ENCODE measurements at regions not wholly inside any gene's neighbourhood (a gene's known extent, or its start where the extent isn't known, plus 50 kb on each side); places are given as distances from the start of the nearest gene placed in this dataset.

DNA sequence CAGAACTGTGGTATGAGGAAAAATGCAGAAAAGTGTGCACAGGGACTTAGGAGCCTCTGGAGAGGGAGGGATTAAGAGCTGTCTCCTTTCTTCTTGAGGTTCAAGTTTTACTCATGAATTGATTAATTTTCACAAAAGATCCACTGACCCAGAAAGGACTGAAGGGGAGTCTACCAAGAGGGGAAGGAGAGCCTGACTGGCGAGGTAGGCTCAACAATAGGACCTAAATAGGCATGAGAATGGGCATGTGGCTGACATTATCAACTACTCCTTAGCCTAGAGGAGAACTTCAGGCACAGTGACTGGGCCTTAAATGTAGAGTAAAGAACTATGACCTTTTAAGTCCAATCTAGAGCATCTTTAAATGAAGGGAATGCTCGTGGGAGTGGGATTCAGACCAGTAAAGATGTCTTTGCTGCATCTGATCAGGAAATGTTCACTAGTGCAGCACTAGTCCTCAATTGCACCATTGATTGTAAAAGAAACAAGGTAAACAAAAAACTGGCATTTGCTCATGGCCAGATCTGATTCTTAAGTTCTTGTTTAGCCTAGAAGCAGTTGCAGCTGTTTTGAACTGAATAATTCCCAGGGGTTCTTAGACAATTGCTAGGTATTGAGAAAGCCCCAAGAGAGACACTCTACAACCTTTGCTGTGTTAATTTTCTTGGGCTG lies 135.6 kb downstream of the RAB38 start:
- peaks cover 0 to 2% (median 0%) of the 10 kb centered on the region in 3 donors for H3K4me1 ChIP-seq (ENCODE audit: control insufficient read depth in 3 of 3, insufficient read depth in 3 of 3, low read length in 3 of 3)
- peaks cover 0 to 5% (median 3%) of the 10 kb centered on the region in 3 donors for H3K27me3 ChIP-seq (ENCODE audit: control insufficient read depth in 3 of 3, insufficient read depth in 3 of 3, low read length in 3 of 3)
- no peak overlapping the region for H3K4me3 ChIP-seq (ENCODE audit: low read length in 3 of 3)
- no peaks in the 10 kb centered on the region for H3K36me3 ChIP-seq (ENCODE audit: control insufficient read depth in 3 of 3, insufficient read depth in 3 of 3, low read length in 3 of 3)
- no peak overlapping the region for H3K9ac ChIP-seq (ENCODE audit: low read depth in 1 of 3, low read length in 3 of 3)
- no peak overlapping the region for H3K27ac ChIP-seq (ENCODE audit: low read depth, low read length)
- no peaks in the 10 kb centered on the region for H3K9me3 ChIP-seq (ENCODE audit: control insufficient read depth in 3 of 3, low read length in 3 of 3)

DNA sequence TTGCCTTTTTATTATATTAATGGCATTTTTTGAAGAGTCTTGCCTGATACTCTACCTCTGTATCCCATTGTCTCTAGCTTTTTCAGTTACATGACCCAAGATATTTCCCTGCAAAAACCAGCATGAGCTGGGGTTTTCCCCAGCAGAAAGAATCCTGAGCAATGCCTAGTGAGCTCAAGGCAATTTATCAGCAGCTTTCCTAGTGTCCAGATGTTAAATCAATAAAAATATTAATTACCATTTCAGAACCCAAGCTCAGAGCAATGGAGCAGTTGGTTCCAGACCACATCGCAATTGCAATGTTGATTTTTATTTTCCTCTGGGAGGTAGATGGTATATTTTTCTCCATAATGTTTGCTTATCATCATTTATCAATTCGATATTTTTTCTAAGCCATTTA lies 137.2 kb downstream of the RAB38 start:
- H3K4me1 ChIP-seq (ENCODE audit: control insufficient read depth in 3 of 3, insufficient read depth in 3 of 3, low read length in 3 of 3) = peaks cover 0 to 2% (median 0%) of the 10 kb centered on the region in 3 donors
- H3K27ac ChIP-seq (ENCODE audit: low read depth, low read length) = no peak overlapping the region
- no peak overlapping the region for H3K9ac ChIP-seq (ENCODE audit: low read depth in 1 of 3, low read length in 3 of 3)
- H3K9me3 ChIP-seq (ENCODE audit: control insufficient read depth in 3 of 3, low read length in 3 of 3) = no peaks in the 10 kb centered on the region
- no peak overlapping the region for H3K4me3 ChIP-seq (ENCODE audit: low read length in 3 of 3)
- H3K36me3 ChIP-seq (ENCODE audit: control insufficient read depth in 3 of 3, insufficient read depth in 3 of 3, low read length in 3 of 3) = no peaks in the 10 kb centered on the region
- H3K27me3 ChIP-seq (ENCODE audit: control insufficient read depth in 3 of 3, insufficient read depth in 3 of 3, low read length in 3 of 3) = peaks cover 0 to 5% (median 3%) of the 10 kb centered on the region in 3 donors

DNA sequence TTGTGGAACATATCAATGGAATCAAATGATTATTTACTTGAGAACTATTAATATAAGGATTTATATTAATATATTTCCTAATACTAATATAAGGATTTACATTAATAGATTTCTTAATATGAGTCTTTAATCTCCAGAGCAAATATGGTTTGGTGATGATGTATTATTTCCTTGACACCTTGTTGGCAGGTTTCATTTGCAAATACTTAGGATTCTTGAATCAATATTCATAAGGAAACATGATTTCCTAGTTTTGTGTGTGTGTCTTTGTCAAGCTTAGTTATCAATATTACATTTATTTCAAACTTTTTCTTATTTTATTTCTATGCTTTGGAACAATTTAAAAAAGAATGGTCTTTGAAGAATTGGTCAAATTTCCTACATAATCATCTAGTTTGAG lies 138.5 kb downstream of the RAB38 start:
- H3K27ac ChIP-seq (ENCODE audit: low read depth, low read length) = no peak overlapping the region
- peaks cover 0 to 3% (median 0%) of the 10 kb centered on the region in 3 donors for H3K27me3 ChIP-seq (ENCODE audit: control insufficient read depth in 3 of 3, insufficient read depth in 3 of 3, low read length in 3 of 3)
- H3K9me3 ChIP-seq (ENCODE audit: control insufficient read depth in 3 of 3, low read length in 3 of 3) = no peaks in the 10 kb centered on the region
- H3K36me3 ChIP-seq (ENCODE audit: control insufficient read depth in 3 of 3, insufficient read depth in 3 of 3, low read length in 3 of 3) = no peaks in the 10 kb centered on the region
- no peak overlapping the region for H3K9ac ChIP-seq (ENCODE audit: low read depth in 1 of 3, low read length in 3 of 3)
- H3K4me3 ChIP-seq (ENCODE audit: low read length in 3 of 3) = no peak overlapping the region
- no peaks in the 10 kb centered on the region for H3K4me1 ChIP-seq (ENCODE audit: control insufficient read depth in 3 of 3, insufficient read depth in 3 of 3, low read length in 3 of 3)

DNA sequence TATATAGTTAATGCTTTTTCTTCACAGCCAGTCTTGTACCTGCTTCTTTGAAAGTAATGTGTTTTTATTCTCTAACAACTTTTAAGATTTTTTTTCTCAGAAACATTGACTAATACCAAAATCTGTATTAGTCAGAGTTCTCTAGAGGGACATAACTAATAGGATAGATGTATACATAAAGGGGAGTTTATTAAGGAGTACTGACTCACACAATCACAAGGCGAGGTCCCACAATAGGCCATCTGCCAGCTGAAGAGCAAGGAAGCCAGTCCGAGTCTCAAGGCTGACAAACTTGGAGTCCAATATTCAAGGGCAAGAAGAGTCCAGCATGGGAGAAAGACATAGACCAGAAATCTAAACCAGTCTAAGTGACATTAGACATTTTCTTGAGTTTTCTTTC lies 140.0 kb downstream of the RAB38 start:
- Histone ChIP-seq H3K27ac (ENCODE audit: low read depth, low read length) (no peak overlapping the region), H3K9ac (ENCODE audit: low read depth in 1 of 3, low read length in 3 of 3) (no peak overlapping the region), H3K36me3 (ENCODE audit: control insufficient read depth in 3 of 3, insufficient read depth in 3 of 3, low read length in 3 of 3) (no peaks in the 10 kb centered on the region), H3K27me3 (ENCODE audit: control insufficient read depth in 3 of 3, insufficient read depth in 3 of 3, low read length in 3 of 3) (peaks cover 0 to under 1% (median 0%) of the 10 kb centered on the region in 3 donors), H3K9me3 (ENCODE audit: control insufficient read depth in 3 of 3, low read length in 3 of 3) (no peaks in the 10 kb centered on the region), H3K4me1 (ENCODE audit: control insufficient read depth in 3 of 3, insufficient read depth in 3 of 3, low read length in 3 of 3) (no peaks in the 10 kb centered on the region), H3K4me3 (ENCODE audit: low read length in 3 of 3) (no peak overlapping the region)

DNA sequence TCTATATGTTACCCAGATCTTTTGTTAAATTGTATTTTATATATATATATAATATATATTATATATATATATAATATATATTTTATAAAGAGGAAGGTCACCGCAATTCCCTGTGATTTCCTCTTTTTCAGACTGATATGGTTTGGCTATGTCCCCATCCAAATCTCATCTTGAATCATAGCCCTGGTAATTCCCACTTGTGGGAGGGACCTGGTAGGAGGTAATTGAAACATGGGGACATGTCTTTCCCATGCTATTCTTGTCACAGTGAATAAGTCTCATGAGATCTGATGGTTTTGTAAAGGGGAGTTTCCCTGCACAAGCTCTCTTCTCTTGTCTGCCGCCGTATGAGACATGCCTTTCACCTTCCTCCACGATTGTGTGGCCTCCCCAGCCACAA lies 157.6 kb downstream of the RAB38 start:
- H3K4me1 ChIP-seq (ENCODE audit: control insufficient read depth in 3 of 3, insufficient read depth in 3 of 3, low read length in 3 of 3) = no peaks in the 10 kb centered on the region
- H3K27me3 ChIP-seq (ENCODE audit: control insufficient read depth in 3 of 3, insufficient read depth in 3 of 3, low read length in 3 of 3) = no peaks in the 10 kb centered on the region
- no peaks in the 10 kb centered on the region for H3K36me3 ChIP-seq (ENCODE audit: control insufficient read depth in 3 of 3, insufficient read depth in 3 of 3, low read length in 3 of 3)
- no peak overlapping the region for H3K27ac ChIP-seq (ENCODE audit: low read depth, low read length)
- no peak overlapping the region for H3K4me3 ChIP-seq (ENCODE audit: low read length in 3 of 3)
- H3K9ac ChIP-seq (ENCODE audit: low read depth in 1 of 3, low read length in 3 of 3) = no peak overlapping the region
- no peaks in the 10 kb centered on the region for H3K9me3 ChIP-seq (ENCODE audit: control insufficient read depth in 3 of 3, low read length in 3 of 3)

DNA sequence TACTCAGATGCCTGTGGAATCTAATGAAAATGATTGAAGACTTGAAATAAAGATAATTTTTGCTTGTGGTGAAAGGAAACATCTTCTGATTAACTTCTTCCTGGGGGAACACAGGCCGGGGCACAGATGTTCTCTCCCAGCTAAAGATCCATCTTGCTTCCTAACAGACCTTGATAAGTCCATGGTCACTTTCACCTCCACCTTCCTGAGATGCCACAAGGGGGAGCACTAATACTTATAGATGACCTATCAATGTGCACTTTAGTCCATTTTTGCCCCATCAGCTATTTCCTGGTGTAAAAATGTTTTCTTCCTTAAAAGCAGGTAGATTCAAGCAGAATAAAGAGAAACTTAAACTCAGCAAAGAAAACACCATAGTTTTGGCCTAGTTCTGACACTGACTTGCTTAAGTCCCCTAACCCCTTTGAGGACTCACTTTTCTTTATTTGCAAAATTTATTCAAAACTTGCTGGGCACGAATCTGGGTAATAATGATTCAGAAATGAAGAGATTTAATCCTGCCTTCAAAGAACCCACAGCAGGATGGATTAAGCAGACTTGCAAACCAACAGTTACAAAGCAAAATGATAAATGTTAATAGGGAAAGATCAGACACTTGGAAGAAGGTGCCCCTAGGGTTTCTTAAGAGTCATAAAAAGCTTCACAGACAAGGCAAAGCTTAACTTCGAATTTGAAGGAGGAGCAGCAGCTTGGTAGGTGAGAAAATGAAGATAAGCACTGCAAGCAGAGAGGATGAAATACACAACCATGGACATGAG lies 158.7 kb downstream of the RAB38 start:
- Histone ChIP-seq H3K9me3 (ENCODE audit: control insufficient read depth in 3 of 3, low read length in 3 of 3) (no peaks in the 10 kb centered on the region), H3K9ac (ENCODE audit: low read depth in 1 of 3, low read length in 3 of 3) (no peak overlapping the region), H3K36me3 (ENCODE audit: control insufficient read depth in 3 of 3, insufficient read depth in 3 of 3, low read length in 3 of 3) (no peaks in the 10 kb centered on the region), H3K27ac (ENCODE audit: low read depth, low read length) (no peak overlapping the region), H3K4me1 (ENCODE audit: control insufficient read depth in 3 of 3, insufficient read depth in 3 of 3, low read length in 3 of 3) (no peaks in the 10 kb centered on the region), H3K27me3 (ENCODE audit: control insufficient read depth in 3 of 3, insufficient read depth in 3 of 3, low read length in 3 of 3) (no peaks in the 10 kb centered on the region), H3K4me3 (ENCODE audit: low read length in 3 of 3) (no peak overlapping the region)

DNA sequence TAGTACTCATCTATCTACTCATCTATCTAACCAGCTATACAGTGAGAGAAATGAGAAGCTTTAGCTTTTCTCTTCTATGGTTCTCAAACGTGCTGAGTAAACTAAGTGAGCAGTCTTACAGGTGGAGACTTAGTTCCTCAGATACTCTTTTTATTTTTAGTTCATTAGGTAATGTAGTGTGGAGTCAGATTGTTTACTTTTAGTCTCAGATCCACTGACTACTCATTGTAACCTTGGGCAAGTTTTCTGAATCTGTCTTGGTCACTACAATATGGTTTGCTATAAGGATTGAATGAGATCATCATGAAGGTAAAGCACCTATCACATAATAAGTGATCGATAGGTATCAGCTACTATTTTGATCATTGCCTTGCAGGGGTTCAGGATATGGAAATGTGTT lies 160.1 kb downstream of the RAB38 start:
- Histone ChIP-seq H3K36me3 (ENCODE audit: control insufficient read depth in 3 of 3, insufficient read depth in 3 of 3, low read length in 3 of 3) (no peaks in the 10 kb centered on the region), H3K9me3 (ENCODE audit: control insufficient read depth in 3 of 3, low read length in 3 of 3) (no peaks in the 10 kb centered on the region), H3K4me3 (ENCODE audit: low read length in 3 of 3) (no peak overlapping the region), H3K4me1 (ENCODE audit: control insufficient read depth in 3 of 3, insufficient read depth in 3 of 3, low read length in 3 of 3) (no peaks in the 10 kb centered on the region), H3K9ac (ENCODE audit: low read depth in 1 of 3, low read length in 3 of 3) (no peak overlapping the region), H3K27ac (ENCODE audit: low read depth, low read length) (no peak overlapping the region), H3K27me3 (ENCODE audit: control insufficient read depth in 3 of 3, insufficient read depth in 3 of 3, low read length in 3 of 3) (no peaks in the 10 kb centered on the region)

DNA sequence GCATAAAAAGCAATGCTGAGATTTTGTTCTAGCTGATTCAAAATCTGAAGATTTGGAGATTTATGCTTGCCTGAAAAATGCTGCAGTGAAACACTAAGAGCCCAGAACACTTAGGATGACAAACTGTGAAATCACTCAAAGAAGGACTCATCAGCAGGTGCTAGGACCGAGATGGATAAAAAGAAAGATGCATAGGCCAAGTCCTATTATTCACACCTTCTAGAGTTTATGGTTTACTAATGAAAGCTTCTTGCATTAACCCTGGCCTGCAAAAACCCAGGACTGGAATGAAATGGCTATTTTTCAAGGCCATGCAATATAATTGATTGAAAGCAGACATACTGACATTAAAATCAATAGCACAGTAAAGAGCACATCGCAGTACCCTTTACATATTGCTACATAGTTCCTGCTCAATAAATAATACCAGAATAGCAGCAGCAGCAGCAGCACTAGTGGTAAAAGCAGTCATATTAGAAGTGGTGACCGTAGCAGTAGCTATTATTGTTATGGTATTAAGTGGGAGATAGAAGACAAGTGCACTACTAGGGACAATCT lies 161.7 kb downstream of the RAB38 start:
- Histone ChIP-seq H3K9ac (ENCODE audit: low read depth in 1 of 3, low read length in 3 of 3) (no peak overlapping the region), H3K9me3 (ENCODE audit: control insufficient read depth in 3 of 3, low read length in 3 of 3) (no peaks in the 10 kb centered on the region), H3K36me3 (ENCODE audit: control insufficient read depth in 3 of 3, insufficient read depth in 3 of 3, low read length in 3 of 3) (no peaks in the 10 kb centered on the region), H3K4me1 (ENCODE audit: control insufficient read depth in 3 of 3, insufficient read depth in 3 of 3, low read length in 3 of 3) (no peaks in the 10 kb centered on the region), H3K27ac (ENCODE audit: low read depth, low read length) (no peak overlapping the region), H3K4me3 (ENCODE audit: low read length in 3 of 3) (no peak overlapping the region), H3K27me3 (ENCODE audit: control insufficient read depth in 3 of 3, insufficient read depth in 3 of 3, low read length in 3 of 3) (no peaks in the 10 kb centered on the region)

DNA sequence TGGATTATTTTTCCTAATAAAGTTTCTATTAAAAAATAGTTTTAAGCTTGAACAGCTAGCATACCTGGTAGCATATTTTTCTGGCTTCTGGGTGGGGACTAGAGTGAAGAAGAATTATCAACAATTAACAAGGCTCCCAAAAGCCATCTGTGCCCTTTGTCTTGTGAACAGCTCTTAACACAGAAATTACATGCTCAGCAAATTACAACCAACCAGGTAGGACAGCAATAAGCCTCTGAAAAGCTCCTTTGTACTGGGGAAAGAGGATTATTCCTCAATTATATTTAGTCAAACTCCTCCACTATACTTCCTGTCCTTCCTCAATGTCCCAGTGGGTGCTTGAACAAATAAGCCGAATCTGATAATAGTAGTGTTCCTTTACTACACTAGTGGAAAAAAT lies 162.8 kb downstream of the RAB38 start:
- no peaks in the 10 kb centered on the region for H3K36me3 ChIP-seq (ENCODE audit: control insufficient read depth in 3 of 3, insufficient read depth in 3 of 3, low read length in 3 of 3)
- no peaks in the 10 kb centered on the region for H3K27me3 ChIP-seq (ENCODE audit: control insufficient read depth in 3 of 3, insufficient read depth in 3 of 3, low read length in 3 of 3)
- no peak overlapping the region for H3K4me3 ChIP-seq (ENCODE audit: low read length in 3 of 3)
- H3K9ac ChIP-seq (ENCODE audit: low read depth in 1 of 3, low read length in 3 of 3) = no peak overlapping the region
- H3K9me3 ChIP-seq (ENCODE audit: control insufficient read depth in 3 of 3, low read length in 3 of 3) = no peaks in the 10 kb centered on the region
- H3K4me1 ChIP-seq (ENCODE audit: control insufficient read depth in 3 of 3, insufficient read depth in 3 of 3, low read length in 3 of 3) = no peaks in the 10 kb centered on the region
- H3K27ac ChIP-seq (ENCODE audit: low read depth, low read length) = no peak overlapping the region

DNA sequence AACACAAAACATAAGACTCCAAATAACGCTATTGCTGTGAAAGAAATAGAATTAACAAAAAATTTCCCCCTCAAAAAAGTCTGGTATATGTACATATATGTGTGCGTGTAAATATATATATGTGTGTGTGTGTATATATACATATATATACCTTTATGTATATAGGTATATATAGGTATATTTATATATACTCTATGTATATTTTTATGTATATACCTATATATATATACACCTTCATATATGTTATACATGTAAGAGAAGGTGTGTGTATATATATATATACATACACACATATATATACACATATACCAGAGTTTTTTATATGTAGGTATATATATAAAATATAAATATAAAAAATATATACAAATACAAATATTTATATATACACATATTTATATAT lies 199.2 kb downstream of the RAB38 start:
- Histone ChIP-seq H3K27me3 (ENCODE audit: control insufficient read depth in 3 of 3, insufficient read depth in 3 of 3, low read length in 3 of 3) (no peaks in the 10 kb centered on the region), H3K4me1 (ENCODE audit: control insufficient read depth in 3 of 3, insufficient read depth in 3 of 3, low read length in 3 of 3) (no peaks in the 10 kb centered on the region), H3K9me3 (ENCODE audit: control insufficient read depth in 3 of 3, low read length in 3 of 3) (no peaks in the 10 kb centered on the region), H3K27ac (ENCODE audit: low read depth, low read length) (no peak overlapping the region), H3K4me3 (ENCODE audit: low read length in 3 of 3) (no peak overlapping the region), H3K36me3 (ENCODE audit: control insufficient read depth in 3 of 3, insufficient read depth in 3 of 3, low read length in 3 of 3) (no peaks in the 10 kb centered on the region), H3K9ac (ENCODE audit: low read depth in 1 of 3, low read length in 3 of 3) (no peak overlapping the region)
